CD4-positive, alpha-beta memory T cell (primary cell): ENCODE measurements at regions not wholly inside any gene's neighbourhood (a gene's known extent, or its start where the extent isn't known, plus 50 kb on each side); places are given as distances from the start of the nearest gene placed in this dataset.

Experiments
- CTCF ChIA-PET: fragments of 350-600 bp; sonication (Branson Sonifier 250); formaldehyde crosslinking; loops from one replicate; lab custom pipeline; 2021; ENCODE audit warnings: inconsistent platforms; ENCODE audit not compliant: partially characterized antibody; lab: Charles Lee
- POLR2A ChIA-PET: fragments of 350-600 bp; sonication (Branson Sonifier 250); formaldehyde crosslinking; loops from one replicate; lab custom pipeline; 2021; ENCODE audit not compliant: partially characterized antibody; lab: Charles Lee
- DNase-seq, 5 donors: peaks; one replicate each; pipeline versions ENCODE4 v3.0.0 to v3.0.0-alpha.2; 2020 to 2022; ENCODE audit warnings: mixed read lengths in 1 of 5
- H3K27ac ChIP-seq: one replicate; pipeline ENCODE4 v1.7.0; 2013; ENCODE audit warnings: low read depth, low read length
- H3K27me3 ChIP-seq: 2 replicates; pipeline ENCODE4 v1.7.0; 2013; ENCODE audit warnings: mild to moderate bottlenecking, low read length, moderate library complexity; ENCODE audit not compliant: insufficient read depth
- H3K36me3 ChIP-seq: 2 replicates; pipeline ENCODE4 v1.7.0; 2013; ENCODE audit warnings: mild to moderate bottlenecking, low read length, moderate library complexity; ENCODE audit not compliant: insufficient read depth
- H3K4me1 ChIP-seq: 2 replicates; pipeline ENCODE4 v1.7.0; 2013; ENCODE audit warnings: mild to moderate bottlenecking, low read length, moderate library complexity; ENCODE audit not compliant: insufficient read depth
- H3K4me3 ChIP-seq, 2 donors: one replicate each; pipeline ENCODE4 v1.7.0; 2013; ENCODE audit warnings: low read length in 2 of 2, mild to moderate bottlenecking in 1 of 2
- H3K9me3 ChIP-seq, 2 donors: one replicate each; pipeline ENCODE4 v1.7.0; 2013; ENCODE audit warnings: low read length in 2 of 2, control low read depth in 1 of 2; ENCODE audit not compliant: control insufficient read depth in 1 of 2
- H3K27ac Mint-ChIP-seq, 7 donors: one replicate each; pipeline ENCODE4 v1.8.0; 2020 to 2021; ENCODE audit warnings: mixed read lengths in 7 of 7, mild to moderate bottlenecking in 6 of 7, inconsistent platforms in 3 of 7, moderate library complexity in 3 of 7
- H3K27me3 Mint-ChIP-seq, 2 donors: one replicate each; pipeline ENCODE4 v1.8.0; 2020 to 2021; ENCODE audit warnings: mixed read lengths in 2 of 2
- H3K36me3 Mint-ChIP-seq, 2 donors: one replicate each; pipeline ENCODE4 v1.8.0; 2020 to 2021; ENCODE audit warnings: mixed read lengths in 2 of 2, inconsistent platforms in 1 of 2, mild to moderate bottlenecking in 1 of 2
- H3K4me1 Mint-ChIP-seq, 4 donors: one replicate each; pipeline ENCODE4 v1.8.0; 2020 to 2021; ENCODE audit warnings: mixed read lengths in 4 of 4, mild to moderate bottlenecking in 1 of 4
- H3K4me3 Mint-ChIP-seq, 8 donors: one replicate each; pipeline ENCODE4 v1.8.0; 2020 to 2021; ENCODE audit warnings: mixed read lengths in 8 of 8, mild to moderate bottlenecking in 7 of 8, moderate library complexity in 6 of 8, inconsistent platforms in 3 of 8
- H3K9me3 Mint-ChIP-seq, 8 donors: one replicate each; pipeline ENCODE4 v1.8.0; 2020 to 2021; ENCODE audit warnings: mixed read lengths in 8 of 8, mild to moderate bottlenecking in 5 of 8, inconsistent platforms in 3 of 8, moderate library complexity in 1 of 8
- intact Hi-C: fragments of 100-400 bp; cut with micrococcal nuclease; formaldehyde crosslinking; loops from one replicate; pipeline ENCODE4 v1.15.1; 2023

DNA sequence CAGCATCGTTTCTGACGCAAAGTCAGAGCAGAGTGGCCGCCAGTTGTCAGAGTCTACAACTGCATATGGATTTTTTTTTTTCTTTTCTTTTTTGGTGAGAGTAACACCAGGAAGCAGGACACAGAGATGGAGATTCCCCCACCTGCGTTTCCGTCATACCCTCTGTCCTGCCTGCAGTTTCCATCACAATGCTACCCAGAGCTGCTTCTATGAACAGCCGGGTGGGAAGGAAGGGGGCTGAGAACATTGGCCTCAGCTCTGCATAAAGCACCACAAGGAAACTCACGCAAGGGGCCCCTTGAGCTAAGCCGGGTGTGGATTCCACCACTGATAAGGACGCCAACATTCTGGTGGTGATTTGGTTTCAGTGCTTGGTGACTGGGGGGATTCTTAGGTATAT, 183.5 kb upstream of the AFDN start:
- no peak for DNase-seq
- no peak overlapping the region for H3K27ac ChIP-seq
- H3K9me3 ChIP-seq: no peaks in the 10 kb centered on the region
- H3K36me3 ChIP-seq: no peaks in the 10 kb centered on the region
- H3K4me3 ChIP-seq: no peak overlapping the region
- no peaks in the 10 kb centered on the region for H3K4me1 ChIP-seq
- peaks cover 1 to 10% of the 10 kb centered on the region in 2 donors for H3K27me3 Mint-ChIP-seq
- H3K9me3 Mint-ChIP-seq: peaks cover 0 to 6% (median under 1%) of the 10 kb centered on the region in 8 donors
- H3K4me3 Mint-ChIP-seq: no peak overlapping the region
- H3K27me3 ChIP-seq: no peaks in the 10 kb centered on the region
- POLR2A ChIA-PET: no interaction called here
- H3K27ac Mint-ChIP-seq: no peak overlapping the region
- H3K4me1 Mint-ChIP-seq: no peaks in the 10 kb centered on the region
- CTCF ChIA-PET: no interaction called here
- intact Hi-C loops: no loop called here
- H3K36me3 Mint-ChIP-seq: no peaks in the 10 kb centered on the region

DNA sequence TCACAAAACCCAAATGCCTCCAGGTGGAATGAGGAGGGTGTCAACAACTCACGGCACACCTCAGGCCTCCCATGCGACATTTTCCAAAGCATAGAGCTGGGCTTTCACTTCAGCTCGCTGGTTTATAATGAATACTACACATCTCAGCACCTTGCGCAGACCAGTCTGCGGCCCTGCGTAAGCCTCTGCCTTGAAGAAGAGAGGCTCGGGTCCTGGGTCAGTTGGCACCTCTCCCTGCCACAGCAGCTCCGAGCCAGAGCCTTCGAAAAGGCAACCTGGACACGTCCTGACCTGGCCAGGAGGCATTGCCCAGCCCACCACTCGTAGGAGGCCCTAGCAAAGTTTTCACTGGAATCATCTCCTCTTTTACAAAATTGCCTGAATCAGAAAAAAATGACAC, 183.0 kb upstream of the AFDN start:
- ChIA-PET CTCF (no interaction called here), POLR2A (no interaction called here)
- H3K27ac ChIP-seq: no peak overlapping the region

DNA sequence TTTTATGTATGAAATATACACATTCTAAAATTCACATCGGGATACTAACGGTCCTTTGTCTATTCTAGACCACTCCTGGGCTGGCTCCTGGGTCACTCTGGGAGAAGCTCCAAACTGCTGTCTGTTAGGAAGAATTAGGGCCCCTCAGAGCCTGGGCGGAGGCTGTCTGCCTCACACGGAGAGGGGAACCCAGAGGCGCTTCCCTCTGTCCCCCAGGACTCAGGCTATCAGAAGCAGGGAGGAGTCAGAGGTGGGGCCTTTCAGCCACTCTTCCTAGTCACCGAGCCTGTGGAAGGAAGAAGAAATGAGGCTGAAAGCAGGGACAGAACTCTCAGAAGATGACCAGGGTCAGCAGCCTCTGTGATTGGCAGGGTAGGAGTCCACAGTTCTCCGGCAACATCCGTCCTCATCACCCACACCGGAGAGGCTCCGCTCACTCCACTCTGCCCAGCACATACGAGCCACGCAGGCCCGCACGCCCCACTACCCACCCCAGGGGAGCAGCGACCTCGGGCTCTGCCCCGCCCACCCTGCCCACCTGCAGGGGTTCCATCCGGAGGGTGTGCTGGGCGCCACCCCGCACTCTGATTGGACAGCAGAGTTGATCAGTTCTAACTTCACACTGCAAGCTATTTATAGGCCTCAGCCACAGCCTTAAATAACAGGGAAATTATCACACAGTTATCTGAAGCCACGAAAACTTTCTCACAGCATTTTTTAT, 182.1 kb upstream of the AFDN start:
- Histone ChIP-seq H3K27ac (no peak overlapping the region), H3K36me3 (no peaks in the 10 kb centered on the region), H3K4me3 (no peak overlapping the region), H3K27me3 (no peaks in the 10 kb centered on the region), H3K9me3 (no peaks in the 10 kb centered on the region), H3K4me1 (no peaks in the 10 kb centered on the region)
- CTCF ChIA-PET: no interaction called here
- intact Hi-C loops: no loop called here
- DNase-seq: no peak
- Mint-ChIP-seq H3K27me3 (peaks cover 1 to 11% of the 10 kb centered on the region in 2 donors), H3K27ac (no peak overlapping the region), H3K9me3 (peaks cover 0 to 6% (median under 1%) of the 10 kb centered on the region in 8 donors), H3K4me3 (no peak overlapping the region), H3K4me1 (no peaks in the 10 kb centered on the region), H3K36me3 (no peaks in the 10 kb centered on the region)
- POLR2A ChIA-PET: no interaction called here

More for the DNA sequence above, 183.0 kb upstream of the AFDN start:
- no peak for DNase-seq
- Mint-ChIP-seq H3K27ac (no peak overlapping the region), H3K27me3 (peaks cover 1 to 10% of the 10 kb centered on the region in 2 donors), H3K36me3 (no peaks in the 10 kb centered on the region), H3K4me3 (no peak overlapping the region), H3K9me3 (peaks cover 0 to 6% (median under 1%) of the 10 kb centered on the region in 8 donors), H3K4me1 (no peaks in the 10 kb centered on the region)
- Histone ChIP-seq H3K4me3 (no peak overlapping the region), H3K4me1 (no peaks in the 10 kb centered on the region), H3K9me3 (no peaks in the 10 kb centered on the region), H3K36me3 (no peaks in the 10 kb centered on the region), H3K27me3 (no peaks in the 10 kb centered on the region)
- intact Hi-C loops: no loop called here

- no peak overlapping the region for H3K27ac Mint-ChIP-seq
- CTCF ChIA-PET: no interaction called here
- H3K27me3 ChIP-seq: no peaks in the 10 kb centered on the region
- no peak for DNase-seq
- H3K4me3 Mint-ChIP-seq: no peak overlapping the region
- H3K36me3 Mint-ChIP-seq: no peaks in the 10 kb centered on the region
- H3K4me1 Mint-ChIP-seq: no peaks in the 10 kb centered on the region
- peaks cover 3 to 11% of the 10 kb centered on the region in 2 donors for H3K27me3 Mint-ChIP-seq
- POLR2A ChIA-PET: no interaction called here
- peaks cover 0 to 6% (median under 1%) of the 10 kb centered on the region in 8 donors for H3K9me3 Mint-ChIP-seq
- intact Hi-C loops: no loop called here
- no peak overlapping the region for H3K27ac ChIP-seq
- H3K4me3 ChIP-seq: no peak overlapping the region
- no peaks in the 10 kb centered on the region for H3K36me3 ChIP-seq
- H3K4me1 ChIP-seq: no peaks in the 10 kb centered on the region
- H3K9me3 ChIP-seq: no peaks in the 10 kb centered on the region
These were observed 181.3 kb upstream of the AFDN start for GRCh38 chr6:167645368-167645767.

- H3K27me3 ChIP-seq: no peaks in the 10 kb centered on the region
- intact Hi-C loops: no loop called here
- CTCF ChIA-PET: no interaction called here
- no peaks in the 10 kb centered on the region for H3K36me3 Mint-ChIP-seq
- H3K4me3 Mint-ChIP-seq: no peak overlapping the region
- H3K4me3 ChIP-seq: no peak overlapping the region
- POLR2A ChIA-PET: no interaction called here
- no peaks in the 10 kb centered on the region for H3K9me3 ChIP-seq
- no peaks in the 10 kb centered on the region for H3K4me1 ChIP-seq
- peaks cover 3 to 11% of the 10 kb centered on the region in 2 donors for H3K27me3 Mint-ChIP-seq
- no peak overlapping the region for H3K27ac Mint-ChIP-seq
- no peaks in the 10 kb centered on the region for H3K36me3 ChIP-seq
- peaks cover 0 to under 1% (median 0%) of the 10 kb centered on the region in 8 donors for H3K9me3 Mint-ChIP-seq
- no peaks in the 10 kb centered on the region for H3K4me1 Mint-ChIP-seq
- no peak overlapping the region for H3K27ac ChIP-seq
- no peak for DNase-seq
These were observed 179.4 kb upstream of the AFDN start for GRCh38 chr6:167647306-167647705.

DNA sequence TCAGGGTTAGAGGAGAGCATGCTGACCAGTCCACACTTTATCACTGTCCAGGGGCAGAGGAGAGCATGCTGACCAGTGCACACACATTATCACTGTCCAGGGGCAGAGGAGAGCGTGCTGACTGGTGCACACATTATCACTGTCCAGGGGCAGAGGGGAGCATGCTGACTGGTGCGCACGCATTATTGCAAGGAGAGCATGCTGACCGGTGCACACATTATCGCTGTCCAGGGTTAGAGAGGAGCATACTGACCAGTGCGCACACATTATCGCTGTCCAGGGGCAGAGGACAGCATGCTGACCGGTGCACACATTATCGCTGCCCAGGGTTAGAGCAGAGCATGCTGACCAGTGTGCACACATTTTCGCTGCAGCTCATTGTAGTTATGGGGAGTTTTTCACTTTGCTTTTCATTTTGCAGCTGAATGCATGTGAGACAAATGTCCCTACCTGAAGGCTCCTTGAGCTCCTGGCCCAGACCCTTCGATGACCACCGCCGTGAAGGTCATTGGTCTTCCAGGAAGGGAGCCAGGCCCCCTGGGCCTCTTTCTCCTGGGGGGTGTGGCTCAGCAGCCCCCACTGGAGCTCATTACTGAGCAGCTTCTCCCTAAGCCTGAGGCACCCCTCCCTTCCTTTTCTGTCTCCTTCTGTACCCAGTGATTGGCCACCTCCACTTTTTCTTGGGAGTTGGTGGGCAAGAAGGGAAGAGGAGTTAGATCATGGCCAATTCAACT, 178.8 kb upstream of the AFDN start:
- Histone ChIP-seq H3K36me3 (no peaks in the 10 kb centered on the region), H3K27me3 (no peaks in the 10 kb centered on the region), H3K4me1 (no peaks in the 10 kb centered on the region), H3K4me3 (no peak overlapping the region), H3K9me3 (no peaks in the 10 kb centered on the region), H3K27ac (no peak overlapping the region)
- Mint-ChIP-seq H3K4me3 (no peak overlapping the region), H3K27me3 (peaks cover 3 to 11% of the 10 kb centered on the region in 2 donors), H3K36me3 (no peaks in the 10 kb centered on the region), H3K9me3 (no peaks in the 10 kb centered on the region), H3K27ac (no peak overlapping the region), H3K4me1 (no peaks in the 10 kb centered on the region)
- ChIA-PET CTCF (no interaction called here), POLR2A (no interaction called here)
- intact Hi-C loops: no loop called here
- no peak for DNase-seq

DNA sequence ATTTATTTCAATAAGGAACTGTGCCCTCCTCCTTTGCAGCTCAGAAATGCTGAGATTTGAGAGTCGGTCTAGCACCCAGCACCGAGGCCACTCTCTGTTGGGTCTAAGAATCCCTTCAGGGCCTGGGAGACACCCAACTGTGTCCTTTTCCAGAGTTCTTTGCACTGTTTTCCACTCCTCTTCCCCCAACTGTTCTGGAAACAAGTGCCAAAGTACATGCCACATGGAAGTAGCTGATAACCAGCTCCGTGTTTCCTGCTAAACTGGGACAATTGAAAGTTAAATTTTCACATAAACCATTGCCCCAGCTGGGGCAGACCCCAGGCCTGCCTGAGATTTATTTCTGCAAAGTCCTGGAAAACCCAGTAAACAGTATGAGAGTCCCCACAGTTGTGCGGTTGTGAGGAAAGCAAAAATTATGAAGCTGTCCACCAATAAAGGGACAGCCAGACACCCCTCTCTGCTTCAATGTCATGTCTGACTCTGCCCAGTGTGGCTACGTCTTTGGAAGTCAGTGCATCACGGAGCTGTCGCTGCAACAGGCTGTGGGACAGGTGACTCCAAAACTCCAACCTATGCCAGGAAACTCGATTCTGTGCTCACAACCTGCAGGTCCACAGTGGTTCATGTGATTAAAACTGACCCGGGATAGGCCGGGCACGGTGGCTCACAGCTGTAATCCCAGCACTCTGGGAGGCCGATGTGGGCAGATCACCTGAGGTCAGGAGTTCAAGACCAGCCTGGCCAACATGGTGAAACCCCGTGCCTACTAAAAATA, 178.0 kb upstream of the AFDN start:
- no peaks in the 10 kb centered on the region for H3K9me3 ChIP-seq
- peaks cover 3 to 11% of the 10 kb centered on the region in 2 donors for H3K27me3 Mint-ChIP-seq
- no peak overlapping the region for H3K4me3 ChIP-seq
- H3K36me3 ChIP-seq: no peaks in the 10 kb centered on the region
- no peaks in the 10 kb centered on the region for H3K9me3 Mint-ChIP-seq
- ChIA-PET CTCF (no interaction called here), POLR2A (no interaction called here)
- no peaks in the 10 kb centered on the region for H3K36me3 Mint-ChIP-seq
- no peaks in the 10 kb centered on the region for H3K4me1 ChIP-seq
- H3K4me1 Mint-ChIP-seq: no peaks in the 10 kb centered on the region
- no peak overlapping the region for H3K27ac Mint-ChIP-seq
- no peak overlapping the region for H3K27ac ChIP-seq
- intact Hi-C loops: no loop called here
- no peaks in the 10 kb centered on the region for H3K27me3 ChIP-seq
- H3K4me3 Mint-ChIP-seq: no peak overlapping the region
- no peak for DNase-seq
